ENCODE measurements at regions not wholly inside any gene's neighbourhood (a gene's known extent, or its start where the extent isn't known, plus 50 kb on each side); places are given as distances from the start of the nearest gene placed in this dataset.

GRCh38 chr20:22745194-22745500 lies 160.8 kb upstream of the FOXA2 start:
- Histone ChIP-seq H3K9me3 (peaks cover 0 to 11% (median 0%) of the 10 kb centered on the region in 12 donors), H3K4me3 (no peak overlapping the region), H3K4me1 (no peaks in the 10 kb centered on the region), H3K27me3 (no peaks in the 10 kb centered on the region), H3K27ac (no peak overlapping the region), H3K36me3 (no peaks in the 10 kb centered on the region)
- ATAC-seq (no peak), DNase-seq (no peak)
- whole genome bisulfite sequencing, 4 donors = 37 to 54% (median 44%) methylated on average over 1 of the region's 1 CpG
- TF ChIP-seq POLR2A (IDR thresholded peaks at IDR 0.05) (no peak), CTCF (IDR thresholded peaks at IDR 0.05) (no peak)
- intact Hi-C loops (cut with DNase I) = no loop called here

GRCh38 chr20:22746957-22747356 lies 162.6 kb upstream of the FOXA2 start:
- no peak overlapping the region for H3K4me3 ChIP-seq
- H3K27ac ChIP-seq = no peak overlapping the region
- TF ChIP-seq CTCF (IDR thresholded peaks at IDR 0.05) = no peak
- no peak for TF ChIP-seq POLR2A (IDR thresholded peaks at IDR 0.05)
- peaks cover 0 to 11% (median 0%) of the 10 kb centered on the region in 12 donors for H3K9me3 ChIP-seq
- H3K27me3 ChIP-seq = no peaks in the 10 kb centered on the region
- no peak for ATAC-seq
- intact Hi-C loops (cut with DNase I) = loop anchor here in 1 of 10 donors (2.0 kb wide), 1 partner anchor 20 kb away; no protein-coding TSS in a partner anchor
- no peaks in the 10 kb centered on the region for H3K4me1 ChIP-seq
- DNase-seq = no peak
- WGBS, 4 donors = 80 to 87% (median 85%) methylated on average over 5 of the region's 5 CpGs
- H3K36me3 ChIP-seq = no peaks in the 10 kb centered on the region

- H3K27ac ChIP-seq = no peak overlapping the region
- no peak for ATAC-seq
- 98 to 100% (median 100%) methylated on average over 1 of the region's 1 CpG for WGBS, 4 donors
Measured at GRCh38 chr20:22752324-22752723, 168.0 kb upstream of the FOXA2 start.

GRCh38 chr20:22757424-22758183 lies 173.2 kb upstream of the FOXA2 start:
- H3K4me1 ChIP-seq = peaks cover 0 to 8% (median 1%) of the 10 kb centered on the region in 12 donors
- 72 to 81% (median 79%) methylated on average over 10 of the region's 10 CpGs for WGBS, 4 donors
- H3K27me3 ChIP-seq = no peaks in the 10 kb centered on the region
- TF ChIP-seq CTCF (IDR thresholded peaks at IDR 0.05) (no peak), POLR2A (IDR thresholded peaks at IDR 0.05) (no peak)
- no peak overlapping the region for H3K4me3 ChIP-seq
- H3K9me3 ChIP-seq = no peaks in the 10 kb centered on the region
- intact Hi-C loops (cut with DNase I) = no loop called here
- no peak for DNase-seq
- no peak overlapping the region for H3K27ac ChIP-seq
- no peak for ATAC-seq
- no peaks in the 10 kb centered on the region for H3K36me3 ChIP-seq

More at GRCh38 chr20:22752324-22752723, 168.0 kb upstream of the FOXA2 start:
- H3K36me3 ChIP-seq = no peaks in the 10 kb centered on the region
- DNase-seq = no peak
- no peaks in the 10 kb centered on the region for H3K27me3 ChIP-seq
- no peak for TF ChIP-seq CTCF (IDR thresholded peaks at IDR 0.05)
- no peak for TF ChIP-seq POLR2A (IDR thresholded peaks at IDR 0.05)
- intact Hi-C loops (cut with DNase I) = no loop called here
- H3K4me1 ChIP-seq = no peaks in the 10 kb centered on the region
- H3K9me3 ChIP-seq = no peaks in the 10 kb centered on the region
- no peak overlapping the region for H3K4me3 ChIP-seq

All from heart left ventricle (tissue), 16 donors.